Lower lobe of right lung (tissue), 2 donors: ENCODE measurements at regions not wholly inside any gene's neighbourhood (a gene's known extent, or its start where the extent isn't known, plus 50 kb on each side); places are given as distances from the start of the nearest gene placed in this dataset.

Experiments
- ATAC-seq, 2 donors: fragments of 200-7000 bp; cut with Tn5 transposase; one replicate each; pipeline ENCODE4 v1.9.1; 2020 to 2022; ENCODE audit warnings: mild to moderate bottlenecking in 2 of 2, moderate library complexity in 2 of 2
- DNase-seq: peaks from one replicate; pipeline ENCODE4 v3.0.0-alpha.2; 2020
- H3K27ac ChIP-seq: fragments of 200-600 bp; one replicate; pipeline ENCODE4 v1.8.0; 2022
- H3K27me3 ChIP-seq: fragments of 200-600 bp; one replicate; pipeline ENCODE4 v1.8.0; 2022; ENCODE audit warnings: low read depth
- H3K36me3 ChIP-seq: fragments of 200-600 bp; one replicate; pipeline ENCODE4 v1.8.0; 2022; ENCODE audit warnings: mild to moderate bottlenecking
- H3K4me1 ChIP-seq: fragments of 200-600 bp; one replicate; pipeline ENCODE4 v1.8.0; 2022
- H3K4me3 ChIP-seq: fragments of 200-600 bp; one replicate; pipeline ENCODE4 v1.8.0; 2022; ENCODE audit warnings: mild to moderate bottlenecking
- H3K9me3 ChIP-seq: fragments of 200-600 bp; one replicate; pipeline ENCODE4 v1.8.0; 2022
- CTCF ChIP-seq: fragments of 200-600 bp; IDR thresholded peaks from one replicate; pipeline ENCODE4 v1.8.0; 2022; ENCODE audit warnings: antibody characterized with exemption, mild to moderate bottlenecking
- intact Hi-C: fragments of 100-400 bp; cut with DNase I; formaldehyde crosslinking; loops from one replicate; pipeline ENCODE4 v1.11.0; 2022
- donor health status: DM: no; HTN: yes; CAD: no; lungs with severe emphysema.

- no peak overlapping the region for H3K27ac ChIP-seq
- ATAC-seq (no peak), DNase-seq (no peak)
- no peak for TF ChIP-seq CTCF
- H3K4me1 ChIP-seq: no peaks in the 10 kb centered on the region
- H3K9me3 ChIP-seq: peaks cover 3% of the 10 kb centered on the region
- intact Hi-C loops: no loop called here
- H3K36me3 ChIP-seq: no peaks in the 10 kb centered on the region
- H3K4me3 ChIP-seq: no peak overlapping the region
- H3K27me3 ChIP-seq: no peaks in the 10 kb centered on the region
Observed at GRCh38 chr2:147543056-147543455, 301.8 kb upstream of the ACVR2A start.

GRCh38 chr2:147542351-147542750 lies 302.5 kb upstream of the ACVR2A start:
- DNase-seq (no peak), ATAC-seq (no peak)
- intact Hi-C loops: no loop called here
- Histone ChIP-seq H3K9me3 (peaks cover 3% of the 10 kb centered on the region), H3K4me3 (no peak overlapping the region), H3K36me3 (no peaks in the 10 kb centered on the region), H3K27me3 (no peaks in the 10 kb centered on the region), H3K27ac (no peak overlapping the region), H3K4me1 (no peaks in the 10 kb centered on the region)
- no peak for TF ChIP-seq CTCF

DNA sequence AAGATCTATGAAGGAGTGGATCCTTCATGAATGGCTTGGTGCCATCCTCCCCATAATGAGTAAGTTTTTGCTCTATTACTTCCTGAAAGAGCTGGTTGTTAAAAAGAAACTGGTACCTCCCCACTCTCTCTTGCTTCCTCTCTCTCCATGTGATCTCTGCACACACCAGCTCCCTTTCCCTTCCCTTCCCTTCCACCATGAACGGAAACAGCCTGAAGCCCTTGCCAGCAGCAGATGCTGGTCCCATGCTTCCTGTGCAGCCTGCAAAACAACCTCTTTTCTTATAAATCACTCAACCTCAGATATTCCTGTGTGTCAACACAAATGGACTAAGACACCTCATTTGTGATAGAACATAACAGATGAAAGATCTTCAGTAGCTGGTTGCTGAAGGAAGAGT lies 303.5 kb upstream of the ACVR2A start:
- intact Hi-C loops: no loop called here
- no peak for ATAC-seq

DNA sequence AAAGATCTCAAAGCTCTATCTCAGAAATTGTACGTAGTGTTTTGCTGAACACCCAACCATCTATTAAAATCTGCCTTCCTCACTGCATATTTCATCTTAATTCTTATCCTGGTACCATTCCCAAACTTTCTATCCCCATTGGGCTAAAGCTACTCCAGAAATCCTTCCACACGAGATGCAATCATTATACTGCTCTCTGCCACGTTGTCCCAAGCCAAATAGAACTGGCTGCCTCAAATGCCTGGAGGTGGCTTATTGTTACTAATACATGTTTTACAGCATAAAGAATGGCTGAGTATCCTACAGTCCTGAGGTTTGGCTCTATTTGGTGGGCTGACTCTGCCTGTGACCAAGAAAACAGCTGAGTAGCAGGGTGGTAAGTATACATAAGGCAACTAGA lies 306.0 kb upstream of the ACVR2A start:
- no peak for DNase-seq
- Histone ChIP-seq H3K27ac (no peak overlapping the region), H3K36me3 (no peaks in the 10 kb centered on the region), H3K27me3 (no peaks in the 10 kb centered on the region), H3K9me3 (no peaks in the 10 kb centered on the region), H3K4me3 (no peak overlapping the region), H3K4me1 (no peaks in the 10 kb centered on the region)
- intact Hi-C loops: no loop called here
- TF ChIP-seq CTCF: no peak
- ATAC-seq: no peak

More for the DNA sequence above, 303.5 kb upstream of the ACVR2A start:
- Histone ChIP-seq H3K9me3 (peaks cover 3% of the 10 kb centered on the region), H3K36me3 (no peaks in the 10 kb centered on the region), H3K27ac (no peak overlapping the region), H3K4me1 (no peaks in the 10 kb centered on the region), H3K27me3 (no peaks in the 10 kb centered on the region), H3K4me3 (no peak overlapping the region)
- no peak for TF ChIP-seq CTCF
- DNase-seq: no peak

DNA sequence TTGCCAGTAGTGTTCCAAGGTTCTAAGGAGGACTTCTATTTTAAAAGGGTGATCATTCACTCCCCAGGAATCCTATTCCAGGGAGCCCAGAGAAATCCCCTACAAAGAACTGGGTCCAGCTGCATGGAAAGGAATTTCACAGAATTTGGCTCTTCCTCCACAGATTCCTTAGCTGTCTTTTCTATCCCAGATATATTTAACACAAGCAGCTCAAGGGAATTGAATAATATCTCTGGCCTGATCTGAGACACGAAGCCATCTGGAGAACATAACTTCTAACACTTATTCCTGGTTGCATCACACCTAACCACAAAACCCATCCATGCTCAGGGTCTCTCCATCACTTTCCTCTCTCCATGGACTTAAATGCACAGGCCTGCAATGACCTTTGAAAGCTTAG lies 306.7 kb upstream of the ACVR2A start:
- H3K27ac ChIP-seq: no peak overlapping the region
- H3K9me3 ChIP-seq: no peaks in the 10 kb centered on the region
- DNase-seq (no peak), ATAC-seq (no peak)
- H3K4me1 ChIP-seq: no peaks in the 10 kb centered on the region
- H3K27me3 ChIP-seq: no peaks in the 10 kb centered on the region
- intact Hi-C loops: no loop called here
- TF ChIP-seq CTCF: no peak
- no peak overlapping the region for H3K4me3 ChIP-seq
- no peaks in the 10 kb centered on the region for H3K36me3 ChIP-seq

DNA sequence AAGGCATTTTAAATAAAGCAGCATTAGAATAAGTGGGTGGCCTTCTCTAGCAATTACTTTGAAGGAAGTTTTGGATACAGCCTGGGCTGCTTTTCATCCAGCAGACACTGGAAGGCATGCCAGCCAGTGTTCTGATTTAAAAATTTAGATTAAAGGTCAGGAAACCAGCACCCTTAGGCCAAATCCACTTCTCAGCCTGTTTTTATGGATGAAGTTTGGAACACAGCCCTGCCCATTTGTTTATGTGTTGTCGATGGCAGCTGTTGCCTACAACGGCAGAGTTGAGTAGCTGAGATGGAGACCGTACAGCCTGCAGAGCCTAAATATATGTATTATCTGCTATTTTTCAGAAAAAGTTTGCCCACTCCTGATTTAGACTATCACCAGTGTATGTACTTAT lies 313.6 kb upstream of the ACVR2A start:
- TF ChIP-seq CTCF: no peak
- peaks cover under 1% of the 10 kb centered on the region for H3K4me1 ChIP-seq
- no peaks in the 10 kb centered on the region for H3K9me3 ChIP-seq
- ATAC-seq: no peak
- no peaks in the 10 kb centered on the region for H3K36me3 ChIP-seq
- intact Hi-C loops: no loop called here
- DNase-seq: no peak
- H3K4me3 ChIP-seq: no peak overlapping the region
- no peak overlapping the region for H3K27ac ChIP-seq
- no peaks in the 10 kb centered on the region for H3K27me3 ChIP-seq
